K562 (cell line): ENCODE measurements at regions not wholly inside any gene's neighbourhood (a gene's known extent, or its start where the extent isn't known, plus 50 kb on each side); places are given as distances from the start of the nearest gene placed in this dataset.

Experiments
- ATAC-seq: fragments of 200-7000 bp; cut with Tn5 transposase; 3 replicates; pipeline ENCODE4 v1.9.1; 2020; ENCODE audit warnings: moderate library complexity
- BruUV-seq: library from RNA; stranded (reverse); fragments of 400-500 nt; replicated peaks from 2 replicates; lab custom pipeline; 2021; lab: Mats Ljungman, UMichigan
- CTCF ChIA-PET: fragments of 300-600 bp; formaldehyde crosslinking; extraction: SDS; loops from one replicate; lab custom pipeline; 2021; ENCODE audit warnings: low intra/inter-chr PET ratio; lab: Yijun Ruan, JAX
- POLR2A ChIA-PET: fragments of 300-600, 350-650 bp; sonication (Branson Sonifier 250); formaldehyde crosslinking; extraction: SDS; loops from one replicate; lab custom pipeline; 2021; ENCODE audit warnings: antibody characterized with exemption, inconsistent platforms; lab: Yijun Ruan, JAX
- DNase-seq, 4 experiments: peaks; one replicate each; pipeline versions ENCODE4 v3.0.0 to v3.0.0-alpha.2; 2011 to 2018; ENCODE audit warnings: low spot score in 3 of 4, mixed read lengths in 3 of 4; ENCODE audit errors: extremely low read depth in 1 of 4
- FAIRE-seq: peaks from 2 replicates; lab custom pipeline; 2011; peaks lifted over from hg19 to GRCh38; lab: Jason Lieb, UNC
- H2AFZ ChIP-seq: 2 replicates; pipeline ENCODE4 v1.6.0; 2011; ENCODE audit warnings: low read depth, low read length, control low read depth, inconsistent platforms
- H3K27ac ChIP-seq: fragments of 200-600 bp; 3 replicates; pipeline ENCODE4 v1.8.0; 2011; ENCODE audit warnings: low read depth, mild to moderate bottlenecking, control low read depth, inconsistent platforms, low read length, moderate library complexity, mixed read lengths; ENCODE audit errors: extremely low read depth
- H3K27me3 ChIP-seq, 2 experiments: fragments of 300-600 bp in 1 of 2; 2 replicates in 1 of 2; 3 replicates in 1 of 2; pipeline versions ENCODE4 v1.6.0 to v1.8.0; 2011; ENCODE audit warnings: inconsistent platforms in 2 of 2, low read length in 2 of 2, mild to moderate bottlenecking in 1 of 2, mixed read lengths in 1 of 2, moderate library complexity in 1 of 2; ENCODE audit not compliant: control insufficient read depth in 2 of 2, insufficient read depth in 2 of 2
- H3K36me3 ChIP-seq: fragments of 300-600 bp; 3 replicates; pipeline ENCODE4 v1.8.0; 2011; ENCODE audit warnings: mild to moderate bottlenecking, low read length, inconsistent platforms; ENCODE audit not compliant: control insufficient read depth, insufficient read depth
- H3K4me1 ChIP-seq, 2 experiments: fragments of 200-600 bp in 1 of 2; replicated peaks in 1 of 2; 2 replicates in 1 of 2; 3 replicates in 1 of 2; pipeline versions ENCODE4 v1.5.1 to v1.8.0; 2011; ENCODE audit warnings: inconsistent platforms in 2 of 2, low read length in 2 of 2, mild to moderate bottlenecking in 1 of 2, mixed read lengths in 1 of 2, moderate library complexity in 1 of 2; ENCODE audit not compliant: control insufficient read depth in 2 of 2, insufficient read depth in 2 of 2
- H3K4me2 ChIP-seq: 2 replicates; pipeline ENCODE4 v1.6.1; 2011; ENCODE audit warnings: low read length, control low read depth, inconsistent platforms, mixed read lengths; ENCODE audit not compliant: insufficient read depth
- H3K4me3 ChIP-seq: fragments of 200-600 bp; sonication (generic), shearing (Covaris generic); 2 replicates; pipeline ENCODE4 v1.5.1; 2016; ENCODE audit warnings: control low read depth, inconsistent platforms
- H3K79me2 ChIP-seq: fragments of 200-600 bp; 3 replicates; pipeline ENCODE4 v1.8.0; 2011; ENCODE audit warnings: low read length, inconsistent platforms; ENCODE audit not compliant: control insufficient read depth, insufficient read depth
- H3K9ac ChIP-seq, 2 experiments: 2 replicates each; pipeline versions ENCODE4 v1.6.0 to v1.6.1; 2011; ENCODE audit warnings: low read depth in 2 of 2, low read length in 2 of 2, control low read depth in 1 of 2, inconsistent platforms in 1 of 2, mild to moderate bottlenecking in 1 of 2, mixed read lengths in 1 of 2; ENCODE audit not compliant: insufficient read depth in 1 of 2
- H3K9me1 ChIP-seq: one replicate; pipeline ENCODE4 v1.6.0; 2011; ENCODE audit warnings: inconsistent platforms, mild to moderate bottlenecking, low read length, moderate library complexity; ENCODE audit not compliant: control insufficient read depth, insufficient read depth
- H3K9me3 ChIP-seq: replicated peaks from 2 replicates; pipeline ENCODE4 v1.5.1; 2011; ENCODE audit warnings: low read depth, low read length, inconsistent platforms; ENCODE audit not compliant: control insufficient read depth, insufficient read depth
- H4K20me1 ChIP-seq: replicated peaks from 2 replicates; pipeline ENCODE4 v1.6.1; 2011; ENCODE audit warnings: low read length, inconsistent platforms, mixed read lengths; ENCODE audit not compliant: control insufficient read depth, insufficient read depth
- CEBPZ ChIP-seq: fragments of 150-350 bp; IDR thresholded peaks from 2 replicates; pipeline ENCODE4 v1.6.1; 2014; ENCODE audit warnings: low read depth, mild to moderate bottlenecking, low read length, borderline replicate concordance
- DEAF1 ChIP-seq: fragments of 450-650 bp; formaldehyde crosslinking; IDR thresholded peaks from 2 replicates; pipeline ENCODE4 v1.4.0; 2020; ENCODE audit warnings: mild to moderate bottlenecking, moderate library complexity
- E2F1 ChIP-seq: sonication (generic); formaldehyde crosslinking; IDR thresholded peaks from 2 replicates; pipeline ENCODE4 v1.8.1; 2023; ENCODE audit warnings: mild to moderate bottlenecking, missing genetic modification reagents, moderate library complexity
- HDAC1 ChIP-seq, 2 experiments: fragments of 450-650 bp; IDR thresholded peaks; 2 replicates each; pipeline ENCODE4 v1.6.1; 2016 to 2017; ENCODE audit warnings: inconsistent platforms in 1 of 2, mild to moderate bottlenecking in 1 of 2, moderate library complexity in 1 of 2
- HNRNPK ChIP-seq: fragments of 200-400 bp; formaldehyde crosslinking; IDR thresholded peaks from one replicate; pipeline ENCODE4 v1.6.1; 2018; ENCODE audit warnings: mild to moderate bottlenecking, low read depth, low read length; ENCODE audit not compliant: poor library complexity, severe bottlenecking
- KDM1A ChIP-seq, 2 experiments: fragments of 450-650 bp; IDR thresholded peaks; 2 replicates each; pipeline ENCODE4 v1.6.1; 2016; ENCODE audit warnings: mild to moderate bottlenecking in 2 of 2
- MECOM ChIP-seq: fragments of 250-450 bp; sonication (Bioruptor Pico); IDR thresholded peaks from 2 replicates; pipeline ENCODE4 v1.8.0; 2022; ENCODE audit warnings: inconsistent platforms
- MLLT1 ChIP-seq, 2 experiments: fragments of 450-650 bp; IDR thresholded peaks; 2 replicates each; pipeline ENCODE4 v1.6.1; 2016
- NFIC ChIP-seq: fragments of 450-650 bp; IDR thresholded peaks from 2 replicates; pipeline ENCODE4 v1.6.1; 2017; ENCODE audit warnings: mild to moderate bottlenecking, inconsistent platforms
- PURB ChIP-seq: sonication (generic); formaldehyde crosslinking; IDR thresholded peaks from 2 replicates; pipeline ENCODE4 v1.9.0; 2021; ENCODE audit warnings: low read depth, mild to moderate bottlenecking, missing genetic modification reagents
- ZBTB7A ChIP-seq: IDR thresholded peaks from 2 replicates; pipeline ENCODE4 v1.6.1; 2011; ENCODE audit warnings: low read depth, mild to moderate bottlenecking, low read length, moderate library complexity, borderline replicate concordance; ENCODE audit not compliant: control insufficient read depth
- ZFP36 ChIP-seq: fragments of 150-350 bp; IDR thresholded peaks from 2 replicates; pipeline ENCODE4 v1.6.1; 2018; ENCODE audit warnings: low read length, low read depth; ENCODE audit not compliant: partially characterized antibody
- ZZZ3 ChIP-seq: fragments of 450-650 bp; IDR thresholded peaks from 2 replicates; pipeline ENCODE4 v1.6.1; 2016; ENCODE audit warnings: antibody characterized with exemption, mild to moderate bottlenecking, moderate library complexity
- WGBS: fragments of 100-300 bp; shearing (Covaris generic); methylation state at CpG from one replicate; pipeline ENCODE4 v1.1.6; 2016; ENCODE audit warnings: low coverage, mixed read lengths; ENCODE audit not compliant: insufficient coverage; ENCODE audit errors: missing lambda C conversion rate; 5-methylcytosine and 5-hydroxymethylcytosine counted together
- in situ Hi-C: fragments of 300-500 bp; cut with MboI; formaldehyde crosslinking; loops from 4 replicates; pipeline ENCODE4 v1.15.0; 2018; ENCODE audit warnings: inconsistent platforms, mixed read lengths
- intact Hi-C: fragments of 100-400 bp; cut with micrococcal nuclease; formaldehyde crosslinking; loops from 2 replicates; pipeline ENCODE4 v1.14.2; 2022

- no peak for TF ChIP-seq NFIC
These were observed 1208.5 kb upstream of the ADGRL4 start (continued) for GRCh38 chr1:80214888-80215540.

GRCh38 chr1:80212948-80213347, 1206.4 kb upstream of the ADGRL4 start:
- 8% methylated on average over 3 of the region's 3 CpGs for WGBS
- TF ChIP-seq MECOM (CRISPR knock-in tag) (no peak), DEAF1 (CRISPR knock-in tag) (no peak), ZZZ3 (no peak), HDAC1 (IDR thresholded peaks at IDR 0.05) (no peak), ZFP36 (no peak), PURB (CRISPR knock-in tag) (no peak), HNRNPK (no peak), E2F1 (CRISPR knock-in tag) (no peak), MLLT1 (IDR thresholded peaks at IDR 0.05) (no peak), KDM1A (IDR thresholded peaks at IDR 0.05) (no peak), CEBPZ (no peak), ZBTB7A (no peak)

More at GRCh38 chr1:80212948-80213347, 1206.4 kb upstream of the ADGRL4 start:
- ChIA-PET CTCF (no interaction called here), POLR2A (no interaction called here)
- H3K9ac ChIP-seq = no peak overlapping the region
- H3K9me3 ChIP-seq = no peaks in the 10 kb centered on the region; the same call in 1 of the 2 replicates
- FAIRE-seq (no peak), ATAC-seq (no peak), DNase-seq (no peak)
- no TSS peak for BruUV-seq
- no peak overlapping the region for H3K4me3 ChIP-seq
- H2AFZ ChIP-seq = no peak overlapping the region
- intact Hi-C loops (no loop called here), in situ Hi-C loops (no loop called here)
- no peaks in the 10 kb centered on the region for H3K27me3 ChIP-seq
- H4K20me1 ChIP-seq = no peaks in the 10 kb centered on the region
- no peak overlapping the region for H3K27ac ChIP-seq
- H3K4me2 ChIP-seq = no peak overlapping the region
- H3K4me1 ChIP-seq = no peaks in the 10 kb centered on the region
- no peaks in the 10 kb centered on the region for H3K36me3 ChIP-seq
- no peaks in the 10 kb centered on the region for H3K9me1 ChIP-seq
- H3K79me2 ChIP-seq = no peaks in the 10 kb centered on the region
